Esophagus squamous epithelium (tissue), 5 donors: ENCODE measurements at regions not wholly inside any gene's neighbourhood (a gene's known extent, or its start where the extent isn't known, plus 50 kb on each side); places are given as distances from the start of the nearest gene placed in this dataset.

Experiments used
- DNase-seq: peaks from one replicate; lab custom pipeline; 2025; lab: John Stamatoyannopoulos, UW
- H3K27ac ChIP-seq, 4 donors: fragments of 200-600 bp; sonication (generic); one replicate each; pipeline ENCODE4 v1.5.1; 2016 to 2019; ENCODE audit warnings: mild to moderate bottlenecking in 1 of 4
- H3K27me3 ChIP-seq, 4 donors: fragments of 200-600 bp; sonication (generic); 1 replicate in 3 of 4; 2 replicates in 1 of 4; pipeline versions ENCODE4 v1.5.1 to v1.6.0; 2017 to 2021; ENCODE audit warnings: antibody characterized with exemption in 1 of 4
- H3K36me3 ChIP-seq, 3 donors: fragments of 200-600 bp; sonication (generic); one replicate each; pipeline ENCODE4 v1.5.1; 2016 to 2019
- H3K4me1 ChIP-seq, 3 donors: fragments of 200-600 bp; sonication (generic); one replicate each; pipeline ENCODE4 v1.5.1; 2017 to 2019
- H3K4me3 ChIP-seq, 4 donors: fragments of 200-600 bp; sonication (generic); 1 replicate in 3 of 4; 2 replicates in 1 of 4; pipeline ENCODE4 v1.5.1; 2016 to 2019; ENCODE audit warnings: mild to moderate bottlenecking in 2 of 4, moderate library complexity in 1 of 4
- H3K9me3 ChIP-seq, 3 donors: fragments of 200-600 bp; sonication (generic); one replicate each; pipeline ENCODE4 v1.5.1; 2016 to 2019
- POLR2A ChIP-seq, 4 donors: fragments of 450-650 bp; IDR thresholded peaks; one replicate each; pipeline ENCODE4 v1.6.1; 2017; ENCODE audit warnings: antibody characterized with exemption in 4 of 4, mild to moderate bottlenecking in 4 of 4, moderate library complexity in 3 of 4
- WGBS, 2 donors: methylation state at CpG; one replicate each; pipeline ENCODE4 v1.1.5; 2018; 5-methylcytosine and 5-hydroxymethylcytosine counted together
- intact Hi-C: fragments of 100-400 bp; cut with DNase I; formaldehyde crosslinking; loops from one replicate; pipeline ENCODE4 v1.15.0; 2022
- TF ChIP-seq, protein P1 (sequence below), 6 experiments: fragments of 450-650 bp in 4 of 6; fragments of 200-600 bp in 2 of 6; sonication (generic) in 2 of 6; IDR thresholded peaks; one replicate each; pipeline ENCODE4 v1.5.1; 2016 to 2019; ENCODE audit warnings: antibody characterized with exemption in 6 of 6, mild to moderate bottlenecking in 4 of 6, moderate library complexity in 4 of 6
- donor health status: DM: yes; HTN: yes; CAD: no.

DNA sequence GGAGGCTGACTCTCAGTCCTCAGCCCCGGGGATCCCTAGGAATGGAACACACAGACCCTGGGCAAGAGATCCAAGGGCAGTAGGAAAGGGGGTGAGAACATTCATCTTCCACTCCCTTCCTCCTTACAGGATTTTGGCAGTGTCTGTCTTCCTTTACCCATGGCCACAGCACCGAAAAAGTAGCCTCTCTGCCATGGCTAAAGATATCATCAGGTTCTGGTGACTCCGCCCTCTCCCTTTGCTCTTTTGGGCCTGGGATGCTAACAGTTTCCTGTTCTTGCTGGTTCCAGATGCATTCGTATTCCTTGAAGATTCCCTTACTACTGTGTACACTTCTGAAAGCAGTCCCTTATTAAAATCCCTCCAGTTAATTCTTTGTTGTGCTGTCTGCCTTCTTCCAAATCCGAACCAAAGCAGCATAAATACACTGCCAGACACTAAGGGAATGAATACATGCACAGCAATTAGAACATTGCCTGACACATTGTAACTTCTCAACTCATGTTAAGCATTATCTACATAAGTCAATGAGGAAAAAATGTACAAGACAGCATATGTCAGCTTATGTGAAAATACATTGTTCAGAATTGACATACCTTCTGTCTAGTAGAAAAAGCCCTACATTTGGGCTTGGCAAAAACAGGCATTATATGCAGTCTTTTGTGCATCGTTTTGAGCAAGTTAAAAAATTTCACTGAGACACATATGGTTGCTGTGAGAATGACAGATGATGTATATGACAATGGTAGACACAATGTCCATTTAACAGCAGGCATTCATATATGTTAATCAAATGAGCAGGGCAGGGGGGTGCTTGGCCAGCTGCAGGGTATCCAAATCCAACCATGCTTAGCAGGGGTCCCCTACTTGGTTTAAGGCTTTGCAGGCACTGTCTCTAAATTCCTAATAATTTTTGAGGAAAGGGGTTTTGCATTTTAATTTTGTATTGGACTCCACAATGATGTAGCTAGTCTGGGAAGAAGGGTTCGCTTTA lies 58.8 kb upstream of the RAI14 start:
- no peaks in the 10 kb centered on the region for H3K27me3 ChIP-seq
- 55 to 66% methylated on average over 7 of the region's 7 CpGs for WGBS, 2 donors
- peak overlapping the region in 3 of 4 donors; percentile 4 to 69 (median 60) for H3K27ac ChIP-seq
- H3K4me3 ChIP-seq, result no peak overlapping the region
- intact Hi-C loops, result no loop called here
- no peaks in the 10 kb centered on the region for H3K36me3 ChIP-seq
- H3K9me3 ChIP-seq, result no peaks in the 10 kb centered on the region
- no peak for TF ChIP-seq POLR2A (IDR thresholded peaks at IDR 0.05)
- TF ChIP-seq, protein P1, sequence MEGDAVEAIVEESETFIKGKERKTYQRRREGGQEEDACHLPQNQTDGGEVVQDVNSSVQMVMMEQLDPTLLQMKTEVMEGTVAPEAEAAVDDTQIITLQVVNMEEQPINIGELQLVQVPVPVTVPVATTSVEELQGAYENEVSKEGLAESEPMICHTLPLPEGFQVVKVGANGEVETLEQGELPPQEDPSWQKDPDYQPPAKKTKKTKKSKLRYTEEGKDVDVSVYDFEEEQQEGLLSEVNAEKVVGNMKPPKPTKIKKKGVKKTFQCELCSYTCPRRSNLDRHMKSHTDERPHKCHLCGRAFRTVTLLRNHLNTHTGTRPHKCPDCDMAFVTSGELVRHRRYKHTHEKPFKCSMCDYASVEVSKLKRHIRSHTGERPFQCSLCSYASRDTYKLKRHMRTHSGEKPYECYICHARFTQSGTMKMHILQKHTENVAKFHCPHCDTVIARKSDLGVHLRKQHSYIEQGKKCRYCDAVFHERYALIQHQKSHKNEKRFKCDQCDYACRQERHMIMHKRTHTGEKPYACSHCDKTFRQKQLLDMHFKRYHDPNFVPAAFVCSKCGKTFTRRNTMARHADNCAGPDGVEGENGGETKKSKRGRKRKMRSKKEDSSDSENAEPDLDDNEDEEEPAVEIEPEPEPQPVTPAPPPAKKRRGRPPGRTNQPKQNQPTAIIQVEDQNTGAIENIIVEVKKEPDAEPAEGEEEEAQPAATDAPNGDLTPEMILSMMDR (IDR thresholded peaks at IDR 0.05), result no peak
- DNase-seq, result no peak
- H3K4me1 ChIP-seq, result peaks cover 0 to 26% (median 16%) of the 10 kb centered on the region in 3 donors

GRCh38 chr5:34598177-34598794 lies 57.8 kb upstream of the RAI14 start:
- intact Hi-C loops, result no loop called here
- peak overlapping the region in 3 of 4 donors; percentile 36 to 71 (median 69) for H3K27ac ChIP-seq
- no peaks in the 10 kb centered on the region for H3K9me3 ChIP-seq
- no peak for DNase-seq
- 17 to 21% methylated on average over 5 of the region's 5 CpGs for WGBS, 2 donors
- H3K27me3 ChIP-seq, result no peaks in the 10 kb centered on the region
- TF ChIP-seq POLR2A (IDR thresholded peaks at IDR 0.05), result no peak
- TF ChIP-seq, protein P1 (IDR thresholded peaks at IDR 0.05), result no peak
- peaks cover 0 to 26% (median 16%) of the 10 kb centered on the region in 3 donors for H3K4me1 ChIP-seq
- H3K4me3 ChIP-seq, result no peak overlapping the region
- no peaks in the 10 kb centered on the region for H3K36me3 ChIP-seq

- peaks cover 0 to 26% (median 16%) of the 10 kb centered on the region in 3 donors for H3K4me1 ChIP-seq
- DNase-seq, result no peak
- no peaks in the 10 kb centered on the region for H3K27me3 ChIP-seq
- H3K36me3 ChIP-seq, result no peaks in the 10 kb centered on the region
- no peak overlapping the region for H3K4me3 ChIP-seq
- WGBS, 2 donors, result 81 to 85% methylated on average over 4 of the region's 4 CpGs
- intact Hi-C loops, result no loop called here
- no peak overlapping the region for H3K27ac ChIP-seq
- H3K9me3 ChIP-seq, result no peaks in the 10 kb centered on the region
- TF ChIP-seq POLR2A (IDR thresholded peaks at IDR 0.05), result no peak
- TF ChIP-seq, protein P1 (IDR thresholded peaks at IDR 0.05), result no peak
These were observed 56.5 kb upstream of the RAI14 start for GRCh38 chr5:34599471-34600117.

DNA sequence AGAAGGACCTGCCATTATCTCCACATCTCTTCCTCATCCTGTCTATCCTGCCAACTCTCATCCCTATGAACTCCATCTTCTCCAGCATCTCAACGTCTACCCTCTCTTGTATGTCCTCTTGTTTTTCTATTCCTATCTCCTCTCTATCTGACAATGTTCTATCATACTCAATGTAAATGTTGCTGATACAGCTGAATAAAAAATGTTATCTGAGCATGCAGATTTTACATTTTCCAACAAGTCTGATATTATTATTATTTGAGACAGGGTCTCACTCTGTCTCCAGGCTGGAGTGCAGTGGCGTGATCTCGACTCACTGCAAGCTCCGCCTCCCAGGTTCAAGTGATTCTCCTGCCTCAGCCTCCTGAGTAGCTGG lies 56.0 kb upstream of the RAI14 start:
- 91 to 94% methylated on average over 4 of the region's 4 CpGs for WGBS, 2 donors
- TF ChIP-seq POLR2A (IDR thresholded peaks at IDR 0.05), result no peak
- TF ChIP-seq, protein P1 (IDR thresholded peaks at IDR 0.05), result no peak
- DNase-seq, result no peak

More for the DNA sequence above, 56.0 kb upstream of the RAI14 start:
- intact Hi-C loops, result no loop called here
- Histone ChIP-seq H3K4me3 (no peak overlapping the region), H3K9me3 (no peaks in the 10 kb centered on the region), H3K4me1 (peaks cover 0 to 26% (median 16%) of the 10 kb centered on the region in 3 donors), H3K27ac (no peak overlapping the region), H3K36me3 (no peaks in the 10 kb centered on the region), H3K27me3 (no peaks in the 10 kb centered on the region)
